ENCODE measurements at regions not wholly inside any gene's neighbourhood (a gene's known extent, or its start where the extent isn't known, plus 50 kb on each side); places are given as distances from the start of the nearest gene placed in this dataset.

DNA sequence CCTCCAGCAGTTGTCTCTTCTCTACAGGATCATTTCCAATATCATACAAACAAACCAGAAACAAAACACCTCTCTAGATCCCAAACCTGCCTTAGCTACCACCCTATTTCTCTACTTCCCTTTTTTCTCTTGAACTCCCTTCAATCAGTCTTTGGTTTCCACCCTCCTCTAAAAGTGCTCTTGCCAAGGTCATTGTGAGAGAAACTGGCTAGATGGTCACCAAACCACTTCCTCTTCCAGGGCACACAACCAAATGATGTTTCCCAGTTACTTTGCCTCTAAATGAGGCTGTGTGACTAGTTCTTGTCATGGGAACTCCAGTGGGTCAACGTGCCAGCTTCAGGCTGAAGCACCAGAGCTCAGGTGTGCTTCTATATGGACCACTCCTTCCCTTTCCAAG lies 85.8 kb upstream of the ARMC2 start:
- Histone ChIP-seq H3K27me3 (ENCODE audit: insufficient read depth) (no peaks in the 10 kb centered on the region), H3K79me2 (replicated peaks; ENCODE audit: insufficient read depth) (no peaks in the 10 kb centered on the region), H3K36me3 (ENCODE audit: insufficient read depth) (no peaks in the 10 kb centered on the region), H4K20me1 (replicated peaks; ENCODE audit: insufficient read depth) (no peaks in the 10 kb centered on the region), H3K4me1 (ENCODE audit: insufficient read depth) (peaks cover 17% of the 10 kb centered on the region), H3K4me3 (no peak overlapping the region), H3K9me2 (ENCODE audit: insufficient read depth) (no peaks in the 10 kb centered on the region), H3K4me2 (no peak overlapping the region), H3K27ac (ENCODE audit: low read depth) (no peak overlapping the region), H2AFZ (no peak overlapping the region), H3F3A (replicated peaks; ENCODE audit: low read depth) (no peaks in the 10 kb centered on the region)
- Mint-ChIP-seq H3K4me3 (no peak overlapping the region), H3K36me3 (ENCODE audit: low read depth) (no peaks in the 10 kb centered on the region; the same call in 2 of the 3 replicates), H3K9me3 (no peaks in the 10 kb centered on the region; the same call in 2 of the 3 replicates), H3K4me1 (peaks cover 31% of the 10 kb centered on the region), H3K27me3 (ENCODE audit: insufficient read depth, low read depth, poor library complexity) (peaks cover 7% of the 10 kb centered on the region), H3K27ac (no peak overlapping the region)
- ATAC-seq: no peak
- TF ChIP-seq EZH2phosphoT487 (IDR thresholded peaks at IDR 0.05; ENCODE audit: unreplicated experiment) (no peak), STAT1 (IDR thresholded peaks at IDR 0.05; ENCODE audit: unreplicated experiment) (no peak), ZNF114 (CRISPR knock-in tag; IDR thresholded peaks at IDR 0.05) (no peak), NANOG (IDR thresholded peaks at IDR 0.05; ENCODE audit: borderline replicate concordance) (no peak), EZH2 (IDR thresholded peaks at IDR 0.05; ENCODE audit: low read depth, unreplicated experiment) (no peak), CREB1 (CRISPR knock-in tag; IDR thresholded peaks at IDR 0.05; ENCODE audit: low read depth) (no peak), POLR2AphosphoS5 (IDR thresholded peaks at IDR 0.05; ENCODE audit: low read depth) (no peak)
- TF ChIP-seq, protein P1, sequence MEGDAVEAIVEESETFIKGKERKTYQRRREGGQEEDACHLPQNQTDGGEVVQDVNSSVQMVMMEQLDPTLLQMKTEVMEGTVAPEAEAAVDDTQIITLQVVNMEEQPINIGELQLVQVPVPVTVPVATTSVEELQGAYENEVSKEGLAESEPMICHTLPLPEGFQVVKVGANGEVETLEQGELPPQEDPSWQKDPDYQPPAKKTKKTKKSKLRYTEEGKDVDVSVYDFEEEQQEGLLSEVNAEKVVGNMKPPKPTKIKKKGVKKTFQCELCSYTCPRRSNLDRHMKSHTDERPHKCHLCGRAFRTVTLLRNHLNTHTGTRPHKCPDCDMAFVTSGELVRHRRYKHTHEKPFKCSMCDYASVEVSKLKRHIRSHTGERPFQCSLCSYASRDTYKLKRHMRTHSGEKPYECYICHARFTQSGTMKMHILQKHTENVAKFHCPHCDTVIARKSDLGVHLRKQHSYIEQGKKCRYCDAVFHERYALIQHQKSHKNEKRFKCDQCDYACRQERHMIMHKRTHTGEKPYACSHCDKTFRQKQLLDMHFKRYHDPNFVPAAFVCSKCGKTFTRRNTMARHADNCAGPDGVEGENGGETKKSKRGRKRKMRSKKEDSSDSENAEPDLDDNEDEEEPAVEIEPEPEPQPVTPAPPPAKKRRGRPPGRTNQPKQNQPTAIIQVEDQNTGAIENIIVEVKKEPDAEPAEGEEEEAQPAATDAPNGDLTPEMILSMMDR (conservative IDR thresholded peaks at IDR 0.05; ENCODE audit: low read depth in 2 of 2): no peak
- TF ChIP-seq, protein P2, sequence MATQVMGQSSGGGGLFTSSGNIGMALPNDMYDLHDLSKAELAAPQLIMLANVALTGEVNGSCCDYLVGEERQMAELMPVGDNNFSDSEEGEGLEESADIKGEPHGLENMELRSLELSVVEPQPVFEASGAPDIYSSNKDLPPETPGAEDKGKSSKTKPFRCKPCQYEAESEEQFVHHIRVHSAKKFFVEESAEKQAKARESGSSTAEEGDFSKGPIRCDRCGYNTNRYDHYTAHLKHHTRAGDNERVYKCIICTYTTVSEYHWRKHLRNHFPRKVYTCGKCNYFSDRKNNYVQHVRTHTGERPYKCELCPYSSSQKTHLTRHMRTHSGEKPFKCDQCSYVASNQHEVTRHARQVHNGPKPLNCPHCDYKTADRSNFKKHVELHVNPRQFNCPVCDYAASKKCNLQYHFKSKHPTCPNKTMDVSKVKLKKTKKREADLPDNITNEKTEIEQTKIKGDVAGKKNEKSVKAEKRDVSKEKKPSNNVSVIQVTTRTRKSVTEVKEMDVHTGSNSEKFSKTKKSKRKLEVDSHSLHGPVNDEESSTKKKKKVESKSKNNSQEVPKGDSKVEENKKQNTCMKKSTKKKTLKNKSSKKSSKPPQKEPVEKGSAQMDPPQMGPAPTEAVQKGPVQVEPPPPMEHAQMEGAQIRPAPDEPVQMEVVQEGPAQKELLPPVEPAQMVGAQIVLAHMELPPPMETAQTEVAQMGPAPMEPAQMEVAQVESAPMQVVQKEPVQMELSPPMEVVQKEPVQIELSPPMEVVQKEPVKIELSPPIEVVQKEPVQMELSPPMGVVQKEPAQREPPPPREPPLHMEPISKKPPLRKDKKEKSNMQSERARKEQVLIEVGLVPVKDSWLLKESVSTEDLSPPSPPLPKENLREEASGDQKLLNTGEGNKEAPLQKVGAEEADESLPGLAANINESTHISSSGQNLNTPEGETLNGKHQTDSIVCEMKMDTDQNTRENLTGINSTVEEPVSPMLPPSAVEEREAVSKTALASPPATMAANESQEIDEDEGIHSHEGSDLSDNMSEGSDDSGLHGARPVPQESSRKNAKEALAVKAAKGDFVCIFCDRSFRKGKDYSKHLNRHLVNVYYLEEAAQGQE (IDR thresholded peaks at IDR 0.05; ENCODE audit: unreplicated experiment): no peak
- TF ChIP-seq, protein P3, sequence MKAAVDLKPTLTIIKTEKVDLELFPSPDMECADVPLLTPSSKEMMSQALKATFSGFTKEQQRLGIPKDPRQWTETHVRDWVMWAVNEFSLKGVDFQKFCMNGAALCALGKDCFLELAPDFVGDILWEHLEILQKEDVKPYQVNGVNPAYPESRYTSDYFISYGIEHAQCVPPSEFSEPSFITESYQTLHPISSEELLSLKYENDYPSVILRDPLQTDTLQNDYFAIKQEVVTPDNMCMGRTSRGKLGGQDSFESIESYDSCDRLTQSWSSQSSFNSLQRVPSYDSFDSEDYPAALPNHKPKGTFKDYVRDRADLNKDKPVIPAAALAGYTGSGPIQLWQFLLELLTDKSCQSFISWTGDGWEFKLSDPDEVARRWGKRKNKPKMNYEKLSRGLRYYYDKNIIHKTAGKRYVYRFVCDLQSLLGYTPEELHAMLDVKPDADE (IDR thresholded peaks at IDR 0.05): no peak
- no peak for DNase-seq (ENCODE audit: low spot score)

Measured in GM23338 (cell line).